GM21528 (cell line): ENCODE measurements at regions not wholly inside any gene's neighbourhood (a gene's known extent, or its start where the extent isn't known, plus 50 kb on each side); places are given as distances from the start of the nearest gene placed in this dataset.
A peak's percentile ranks its signal among the peaks of the same experiment; 100 is the strongest.

Experiments used
- ATAC-seq: cut with Tn5 transposase; IDR thresholded peaks from one replicate; pipeline ENCODE4 v1.9.1; 2021; ENCODE audit warnings: mild to moderate bottlenecking, moderate library complexity; ENCODE audit not compliant: unreplicated experiment, low FRiP score

GRCh38 chr2:181332044-181332605 is 125.1 kb upstream of the ITGA4 start:
- no peak for ATAC-seq

GRCh38 chr2:181334158-181334826 is 122.9 kb upstream of the ITGA4 start:
- no peak for ATAC-seq

- ATAC-seq: no peak
Measured at GRCh38 chr2:181340891-181341290, 116.3 kb upstream of the ITGA4 start.

- no peak for ATAC-seq
Measured at GRCh38 chr2:181341855-181342600, 115.2 kb upstream of the ITGA4 start.

DNA sequence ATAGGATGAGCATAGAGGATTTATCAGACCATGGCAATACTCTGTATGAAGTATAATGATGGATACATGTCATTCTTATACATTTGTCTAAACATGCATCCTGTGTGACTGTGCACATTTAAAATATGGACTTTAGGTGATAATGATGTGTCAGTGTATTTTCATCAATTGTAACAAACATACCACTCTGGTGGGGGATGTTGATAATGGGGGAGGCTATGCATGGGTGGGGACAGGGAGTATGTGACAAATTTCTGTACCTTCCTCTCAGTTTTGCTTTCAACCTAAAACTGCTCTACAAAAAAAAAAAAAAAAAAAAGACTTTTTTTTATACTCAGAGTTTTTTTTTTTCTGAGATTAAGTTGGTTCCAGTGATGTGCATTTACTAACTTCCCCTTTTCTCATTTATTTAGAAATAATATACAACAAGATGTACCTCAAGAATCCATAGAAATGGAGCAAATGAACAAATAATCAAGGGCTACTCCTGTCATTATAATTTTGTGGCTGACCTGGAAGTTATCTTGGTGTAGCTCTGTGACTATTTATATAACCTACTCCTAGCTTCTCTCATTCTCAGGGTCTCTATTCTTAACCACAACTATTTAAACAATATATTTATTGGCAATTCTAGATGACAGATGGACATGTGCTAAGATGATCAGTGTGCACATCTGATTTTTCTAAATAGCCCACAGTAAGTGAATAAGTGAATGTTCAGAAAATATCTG is 108.9 kb upstream of the ITGA4 start:
- ATAC-seq: peak; percentile 82

GRCh38 chr2:181352158-181352557 is 105.0 kb upstream of the ITGA4 start:
- no peak for ATAC-seq

DNA sequence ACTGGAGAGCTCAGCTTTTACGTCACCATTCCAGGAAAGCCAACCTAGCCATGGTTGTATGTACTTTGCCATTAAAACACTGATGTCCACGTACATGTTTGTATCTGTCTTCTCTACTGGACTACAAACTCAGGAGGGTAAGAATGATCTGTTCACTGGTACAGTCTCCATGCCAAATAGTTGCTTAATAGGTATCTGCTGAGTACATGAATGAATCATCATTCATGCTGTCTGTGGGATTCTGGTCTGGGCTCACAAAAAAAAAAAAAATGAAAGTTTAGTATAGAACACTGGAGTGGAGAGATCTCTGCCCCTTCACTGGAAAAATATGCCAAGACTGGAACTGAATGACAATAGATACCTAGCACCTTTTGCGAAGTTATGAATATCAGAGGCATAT is 102.6 kb upstream of the ITGA4 start:
- ATAC-seq: no peak

GRCh38 chr2:181356526-181357130 is 100.6 kb upstream of the ITGA4 start:
- ATAC-seq: no peak

DNA sequence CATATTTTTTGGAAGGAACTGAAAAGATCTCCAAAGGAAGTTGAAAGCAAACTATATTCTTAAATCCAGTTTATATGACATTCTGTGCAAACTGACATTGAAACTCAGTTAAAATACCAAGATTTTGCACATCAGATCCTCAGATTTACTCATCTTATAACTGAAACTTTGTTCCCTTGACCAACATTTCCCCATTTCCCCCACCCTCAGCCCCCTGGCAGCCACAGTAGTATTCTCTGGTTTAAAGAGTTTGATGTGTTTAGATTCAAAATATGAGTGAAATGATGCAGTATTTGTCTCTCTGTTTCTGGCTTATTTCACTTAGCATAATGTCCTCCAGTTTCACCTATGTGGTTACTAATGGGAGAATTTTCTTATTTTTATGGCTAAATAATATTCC is 99.2 kb upstream of the ITGA4 start:
- no peak for ATAC-seq

GRCh38 chr2:181362561-181362960 is 94.6 kb upstream of the ITGA4 start:
- ATAC-seq: no peak

DNA sequence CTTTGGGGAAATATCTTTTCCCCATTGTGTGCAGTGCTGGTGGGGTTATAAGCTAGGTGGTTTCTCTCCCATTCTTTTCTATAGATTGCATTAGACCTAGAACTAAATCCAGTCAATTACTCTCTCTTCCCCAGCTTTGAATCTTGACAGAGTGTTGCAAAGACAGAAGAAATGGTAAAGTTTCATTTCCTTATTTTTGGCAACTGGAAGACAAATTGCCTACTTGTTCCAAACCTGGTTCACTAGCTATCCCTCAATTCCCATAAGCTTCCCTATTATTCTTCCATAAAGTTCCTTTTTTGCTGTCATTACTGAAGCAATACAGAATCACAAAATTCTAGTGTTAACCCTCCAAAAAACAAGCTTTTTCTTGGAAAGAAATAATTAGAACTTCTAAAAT is 94.0 kb upstream of the ITGA4 start:
- no peak for ATAC-seq

DNA sequence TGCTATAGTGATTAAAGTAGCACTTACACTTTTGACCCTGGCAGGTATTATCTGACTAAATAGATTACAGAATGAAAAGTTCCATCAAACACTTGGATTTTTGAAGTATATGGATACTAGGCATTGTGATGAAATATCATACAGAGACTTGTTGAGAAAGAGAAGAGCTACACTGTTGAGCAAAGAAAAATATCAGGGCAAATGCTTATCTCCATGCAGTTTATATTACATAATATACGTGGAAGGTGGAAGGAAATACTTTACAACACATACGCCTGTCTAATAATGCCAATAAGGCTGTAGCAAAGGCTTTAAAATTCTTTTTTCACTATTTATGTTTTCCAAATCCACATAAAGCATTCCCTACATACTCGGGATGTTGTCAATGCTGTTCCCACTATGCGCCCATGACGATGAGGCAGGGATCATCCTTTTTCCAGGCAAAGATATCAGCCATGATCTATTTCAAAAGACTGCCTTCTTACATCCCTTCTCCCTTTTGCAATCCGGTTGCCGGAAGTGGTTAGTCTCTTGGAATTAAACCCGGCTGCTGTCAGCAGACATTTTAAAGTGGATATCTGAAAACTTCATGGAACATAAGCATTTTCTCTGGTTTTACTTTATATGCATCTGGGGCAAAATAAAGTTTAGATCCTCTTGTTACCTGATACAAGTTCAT is 92.6 kb upstream of the ITGA4 start:
- ATAC-seq: no peak

- no peak for ATAC-seq
Measured at GRCh38 chr2:181366675-181367175, 90.5 kb upstream of the ITGA4 start.

DNA sequence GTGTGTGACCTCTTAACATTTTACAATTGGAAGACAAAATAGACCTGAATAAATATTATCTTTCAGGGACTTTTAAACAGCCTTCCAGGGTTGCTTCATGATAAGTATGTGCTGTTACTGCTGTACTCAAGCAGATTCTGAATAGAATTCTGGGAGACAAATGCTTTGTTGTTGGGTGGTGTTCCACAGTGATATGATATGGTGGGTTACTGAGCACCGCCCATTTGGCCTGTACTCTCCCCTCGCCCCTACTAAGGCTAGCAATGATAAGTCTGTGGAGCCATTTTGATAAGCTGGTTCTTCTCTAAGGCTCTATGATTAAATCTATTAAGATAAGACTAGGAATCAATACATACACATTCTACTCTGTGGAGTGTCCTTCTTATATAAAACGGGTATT is 89.8 kb upstream of the ITGA4 start:
- no peak for ATAC-seq

DNA sequence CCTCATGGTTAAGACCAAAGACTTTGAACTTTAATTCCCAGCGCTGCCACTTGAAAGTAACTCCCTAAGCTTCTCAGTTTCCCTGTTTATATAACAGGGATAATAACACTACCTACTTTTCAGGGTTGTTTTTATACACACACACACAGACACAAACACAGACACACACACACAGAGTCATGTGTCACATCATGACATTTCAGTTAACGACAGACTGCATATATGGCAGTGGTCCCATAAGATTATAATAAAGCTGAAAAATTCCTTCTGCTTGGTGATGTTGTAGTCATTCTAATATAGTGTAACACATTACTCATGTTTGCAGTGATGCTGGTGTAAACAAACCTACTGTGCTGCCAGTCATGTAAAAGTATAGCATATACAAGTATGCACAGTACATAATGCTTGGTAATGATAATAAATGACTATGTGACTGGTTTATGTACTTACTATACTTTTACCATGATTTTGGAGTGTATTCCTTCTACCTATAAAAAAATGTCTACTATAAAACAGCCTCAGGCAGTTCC is 89.2 kb upstream of the ITGA4 start:
- no peak for ATAC-seq

- ATAC-seq: no peak
Measured at GRCh38 chr2:181370126-181370525, 87.1 kb upstream of the ITGA4 start.

DNA sequence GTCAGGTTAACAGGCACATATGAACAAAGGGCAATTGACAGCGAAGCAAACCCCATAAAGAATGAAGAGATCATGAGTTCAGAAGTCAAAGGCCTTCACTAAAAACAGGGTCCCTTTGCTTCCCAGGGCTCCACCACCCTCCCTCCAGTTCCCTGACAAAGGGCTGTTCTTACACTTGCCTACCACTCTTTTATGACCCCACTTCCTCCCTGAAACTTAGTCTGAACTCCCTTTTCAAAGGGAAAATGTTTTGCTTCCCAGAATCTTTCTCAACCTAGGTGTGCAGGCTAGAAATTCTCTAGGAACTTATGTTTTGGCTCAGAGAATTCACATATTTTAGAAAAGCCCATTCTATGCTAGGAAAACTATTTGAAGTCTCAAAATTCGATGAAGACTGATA is 86.0 kb upstream of the ITGA4 start:
- ATAC-seq: no peak

DNA sequence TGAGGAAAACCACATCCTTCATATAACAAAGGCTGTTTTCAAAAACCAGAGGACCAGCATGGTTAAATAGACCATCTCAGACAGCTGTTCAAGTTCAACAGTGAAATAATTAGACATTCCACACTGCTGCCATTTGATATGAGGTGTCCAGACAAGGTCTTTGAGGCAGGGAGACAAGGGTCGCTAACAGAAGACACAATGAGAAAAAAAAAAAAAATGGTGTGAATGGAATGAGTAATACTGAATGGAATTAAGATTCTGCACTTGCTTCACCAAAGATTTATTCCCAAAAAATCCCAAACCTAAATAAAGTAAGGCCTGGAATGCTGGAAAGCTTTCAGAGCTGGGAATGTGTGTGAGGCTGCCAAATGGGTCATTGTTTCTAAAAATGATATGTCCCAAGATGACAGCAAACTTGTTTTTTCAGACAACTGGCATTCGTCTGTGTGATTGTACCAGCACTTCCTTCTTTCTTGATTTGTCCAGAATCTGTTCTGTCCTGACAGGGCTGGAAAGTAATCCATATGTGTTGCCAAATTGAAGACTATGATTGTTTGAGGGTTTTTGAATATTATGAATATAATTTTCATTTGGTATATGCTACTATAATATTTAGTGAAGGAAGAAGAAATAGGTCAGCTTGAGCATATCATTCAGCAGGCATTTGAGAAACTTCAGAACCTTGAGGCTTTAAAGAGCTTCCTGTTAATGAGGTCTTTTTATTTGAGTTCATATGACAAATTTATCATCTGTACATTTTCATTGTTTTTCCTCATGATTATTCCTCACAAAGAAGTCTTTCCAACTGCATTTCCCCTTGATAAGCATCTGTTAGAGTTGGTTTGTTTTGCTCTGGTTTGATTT is 85.2 kb upstream of the ITGA4 start:
- no peak for ATAC-seq

- no peak for ATAC-seq
Measured at GRCh38 chr2:181372646-181373040, 84.5 kb upstream of the ITGA4 start.
